ENCODE measurements at regions not wholly inside any gene's neighbourhood (a gene's known extent, or its start where the extent isn't known, plus 50 kb on each side); places are given as distances from the start of the nearest gene placed in this dataset.

DNA sequence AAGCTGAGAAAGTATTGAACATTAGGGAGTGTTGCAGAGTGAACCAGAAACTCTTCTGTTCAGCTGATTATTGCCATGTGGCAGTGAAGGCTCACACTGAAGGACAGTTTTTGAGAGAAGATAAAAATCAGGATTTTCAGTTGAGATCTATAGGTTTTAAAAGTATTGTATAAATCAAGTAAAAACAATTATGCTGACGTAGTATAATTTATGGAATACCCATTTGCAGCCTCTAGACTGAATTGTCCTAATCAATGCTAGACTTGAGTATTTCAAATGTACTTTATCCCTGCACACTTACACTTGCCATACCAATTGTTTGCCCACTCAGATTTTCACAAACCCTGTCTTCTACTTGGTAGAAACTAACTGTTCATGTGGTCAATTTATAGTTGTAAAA is 245.8 kb downstream of the FRK start:
- no peaks in the 10 kb centered on the region for H3K36me3 ChIP-seq (ENCODE audit: control insufficient read depth, insufficient read depth, low read length)
- CTCF ChIA-PET, result no interaction called here
- no peak overlapping the region for H3K4me3 ChIP-seq (ENCODE audit: low read depth, low read length)
- POLR2A ChIA-PET, result no interaction called here
- TF ChIP-seq, protein P1, sequence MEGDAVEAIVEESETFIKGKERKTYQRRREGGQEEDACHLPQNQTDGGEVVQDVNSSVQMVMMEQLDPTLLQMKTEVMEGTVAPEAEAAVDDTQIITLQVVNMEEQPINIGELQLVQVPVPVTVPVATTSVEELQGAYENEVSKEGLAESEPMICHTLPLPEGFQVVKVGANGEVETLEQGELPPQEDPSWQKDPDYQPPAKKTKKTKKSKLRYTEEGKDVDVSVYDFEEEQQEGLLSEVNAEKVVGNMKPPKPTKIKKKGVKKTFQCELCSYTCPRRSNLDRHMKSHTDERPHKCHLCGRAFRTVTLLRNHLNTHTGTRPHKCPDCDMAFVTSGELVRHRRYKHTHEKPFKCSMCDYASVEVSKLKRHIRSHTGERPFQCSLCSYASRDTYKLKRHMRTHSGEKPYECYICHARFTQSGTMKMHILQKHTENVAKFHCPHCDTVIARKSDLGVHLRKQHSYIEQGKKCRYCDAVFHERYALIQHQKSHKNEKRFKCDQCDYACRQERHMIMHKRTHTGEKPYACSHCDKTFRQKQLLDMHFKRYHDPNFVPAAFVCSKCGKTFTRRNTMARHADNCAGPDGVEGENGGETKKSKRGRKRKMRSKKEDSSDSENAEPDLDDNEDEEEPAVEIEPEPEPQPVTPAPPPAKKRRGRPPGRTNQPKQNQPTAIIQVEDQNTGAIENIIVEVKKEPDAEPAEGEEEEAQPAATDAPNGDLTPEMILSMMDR (IDR thresholded peaks at IDR 0.05; ENCODE audit: insufficient read depth, low read depth, low read length), result no peak
- DNase-seq (ENCODE audit: low read depth), result no peak
- no peaks in the 10 kb centered on the region for H3K27me3 ChIP-seq (ENCODE audit: control insufficient read depth, insufficient read depth, low read length)

DNA sequence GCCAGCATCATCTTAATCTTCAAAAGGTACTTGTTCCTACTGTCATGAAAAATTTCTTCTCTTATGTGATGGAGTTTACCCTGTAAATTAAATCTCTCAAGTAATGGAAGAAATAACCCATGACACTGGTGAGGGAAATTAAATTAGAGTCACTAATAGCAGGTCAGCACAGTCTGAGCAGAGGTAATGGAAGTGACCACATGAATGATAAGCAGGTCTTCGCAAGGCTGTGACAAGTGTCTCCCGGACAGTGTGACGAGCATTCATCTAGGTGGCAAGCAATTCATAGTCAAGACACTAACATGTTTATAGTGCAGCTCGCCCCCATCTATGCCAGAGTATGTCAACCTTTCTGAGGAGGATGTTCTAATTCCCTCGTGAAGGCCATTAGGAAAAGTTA is 249.2 kb downstream of the FRK start:
- Histone ChIP-seq H3K36me3 (ENCODE audit: control insufficient read depth, insufficient read depth, low read length) (no peaks in the 10 kb centered on the region), H3K4me3 (ENCODE audit: low read depth, low read length) (no peak overlapping the region), H3K27me3 (ENCODE audit: control insufficient read depth, insufficient read depth, low read length) (no peaks in the 10 kb centered on the region)
- ChIA-PET POLR2A (no interaction called here), CTCF (interaction anchor here (0.7 kb wide), 1 partner anchor 9 kb away, joined by 3 read pairs; no protein-coding TSS in a partner anchor)
- no peak for DNase-seq (ENCODE audit: low read depth)
- TF ChIP-seq, protein P1 (IDR thresholded peaks at IDR 0.05; ENCODE audit: insufficient read depth, low read depth, low read length), result no peak

DNA sequence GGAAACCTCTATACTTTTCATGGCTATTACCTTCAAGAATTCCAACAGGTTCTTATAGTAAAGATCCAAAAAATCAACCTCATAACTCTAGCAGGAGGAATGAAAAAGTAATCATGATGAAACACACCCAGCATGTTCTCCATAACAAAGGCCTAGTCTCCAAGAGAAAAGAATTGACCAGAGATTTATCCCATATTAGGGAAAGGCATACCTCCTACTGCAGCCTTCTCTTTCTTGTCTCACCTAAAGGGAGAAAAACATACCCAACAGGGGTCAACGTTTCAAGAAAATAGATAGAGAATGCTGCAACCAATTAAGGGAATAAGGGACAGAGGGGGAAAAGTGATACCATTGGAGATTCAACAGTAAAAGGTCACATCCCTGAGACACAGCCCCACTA is 262.5 kb downstream of the FRK start:
- Histone ChIP-seq H3K36me3 (ENCODE audit: control insufficient read depth, insufficient read depth, low read length) (no peaks in the 10 kb centered on the region), H3K27me3 (ENCODE audit: control insufficient read depth, insufficient read depth, low read length) (no peaks in the 10 kb centered on the region), H3K4me3 (ENCODE audit: low read depth, low read length) (no peak overlapping the region)
- ChIA-PET POLR2A (no interaction called here), CTCF (no interaction called here)
- DNase-seq (ENCODE audit: low read depth), result no peak
- TF ChIP-seq, protein P1 (IDR thresholded peaks at IDR 0.05; ENCODE audit: insufficient read depth, low read depth, low read length), result no peak

DNA sequence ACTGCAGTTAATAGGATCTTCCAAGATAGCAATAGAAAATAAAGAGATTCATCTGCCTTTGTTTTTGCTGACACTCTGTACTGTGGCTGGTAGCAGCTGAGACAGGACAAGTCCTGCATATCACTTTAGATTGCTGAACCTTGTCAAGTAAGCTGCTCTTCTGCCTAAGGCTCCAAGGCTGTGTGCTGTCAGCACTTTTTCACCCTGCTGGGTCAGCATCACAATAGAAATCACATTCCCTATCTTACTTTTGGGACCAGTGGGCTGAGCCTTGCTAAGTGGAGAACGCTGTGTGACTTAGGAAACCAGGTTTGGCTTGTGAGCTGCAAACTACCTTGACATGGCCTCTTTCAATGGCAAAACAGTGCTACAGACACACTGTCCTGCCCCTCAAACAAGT is 263.9 kb downstream of the FRK start:
- H3K27me3 ChIP-seq (ENCODE audit: control insufficient read depth, insufficient read depth, low read length), result no peaks in the 10 kb centered on the region
- DNase-seq (ENCODE audit: low read depth), result no peak
- H3K36me3 ChIP-seq (ENCODE audit: control insufficient read depth, insufficient read depth, low read length), result no peaks in the 10 kb centered on the region
- CTCF ChIA-PET, result no interaction called here
- TF ChIP-seq, protein P1 (IDR thresholded peaks at IDR 0.05; ENCODE audit: insufficient read depth, low read depth, low read length), result no peak
- POLR2A ChIA-PET, result no interaction called here
- no peak overlapping the region for H3K4me3 ChIP-seq (ENCODE audit: low read depth, low read length)

DNA sequence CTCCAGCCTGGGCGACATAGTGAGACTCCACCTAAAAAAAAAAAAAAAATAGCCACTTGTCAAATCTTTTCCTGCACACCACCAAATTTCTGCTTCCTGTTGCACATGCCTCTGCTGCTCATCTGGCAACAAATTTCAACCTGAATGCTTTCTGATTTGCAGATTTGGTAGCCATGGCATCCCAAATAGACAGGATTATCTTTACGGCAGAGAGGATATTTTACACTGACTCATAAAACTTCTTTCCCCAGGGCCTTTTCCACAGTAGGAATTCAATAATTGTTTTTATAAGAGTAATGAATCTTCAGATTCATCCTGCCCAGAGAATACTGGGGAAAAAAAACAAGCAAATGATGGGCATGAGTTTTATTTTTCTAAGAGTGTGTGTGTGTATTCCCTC is 264.6 kb downstream of the FRK start:
- ChIA-PET POLR2A (no interaction called here), CTCF (no interaction called here)
- peak; percentile 19 for DNase-seq (ENCODE audit: low read depth)
- TF ChIP-seq, protein P1 (IDR thresholded peaks at IDR 0.05; ENCODE audit: insufficient read depth, low read depth, low read length), result no peak
- H3K4me3 ChIP-seq (ENCODE audit: low read depth, low read length), result no peak overlapping the region
- no peaks in the 10 kb centered on the region for H3K36me3 ChIP-seq (ENCODE audit: control insufficient read depth, insufficient read depth, low read length)
- H3K27me3 ChIP-seq (ENCODE audit: control insufficient read depth, insufficient read depth, low read length), result no peaks in the 10 kb centered on the region
